SK-N-SH (cell line): ENCODE measurements at regions not wholly inside any gene's neighbourhood (a gene's known extent, or its start where the extent isn't known, plus 50 kb on each side); places are given as distances from the start of the nearest gene placed in this dataset.

Experiments used
- CTCF ChIA-PET: fragments of 300-600, 350-600 bp; formaldehyde crosslinking; extraction: SDS; loops from one replicate; lab custom pipeline; 2021; lab: Yijun Ruan, JAX
- POLR2A ChIA-PET: fragments of 350-600 bp; sonication (Branson Sonifier 250); formaldehyde crosslinking; extraction: SDS; loops from one replicate; lab custom pipeline; 2020; ENCODE audit warnings: antibody characterized with exemption, inconsistent platforms; lab: Yijun Ruan, JAX
- DNase-seq: peaks from one replicate; pipeline ENCODE4 v3.0.0; 2012
- H2AFZ ChIP-seq: fragments of 200-600 bp; sonication (generic); 2 replicates; pipeline ENCODE4 v1.8.1; 2016; ENCODE audit warnings: antibody characterized with exemption, mild to moderate bottlenecking, low read depth
- H3F3A ChIP-seq: fragments of 200-600 bp; sonication (generic); replicated peaks from 2 replicates; pipeline ENCODE3; 2016; ENCODE audit warnings: antibody characterized with exemption, mild to moderate bottlenecking; ENCODE audit not compliant: insufficient read depth
- H3K27ac ChIP-seq, 2 experiments: fragments of 200-500 bp in 1 of 2; fragments of 200-600 bp in 1 of 2; sonication (Bioruptor generic) in 1 of 2; sonication (generic), shearing (Covaris generic) in 1 of 2; 2 replicates each; pipeline versions ENCODE4 v1.5.1 to v1.6.1; 2014 to 2016; ENCODE audit warnings: low read depth in 2 of 2, inconsistent platforms in 1 of 2, low read length in 1 of 2, mild to moderate bottlenecking in 1 of 2, mixed read lengths in 1 of 2
- H3K27me3 ChIP-seq: fragments of 200-600 bp; sonication (generic), shearing (Covaris generic); 2 replicates; pipeline ENCODE4 v1.6.1; 2016; ENCODE audit warnings: mixed run types; ENCODE audit not compliant: insufficient read depth
- H3K36me3 ChIP-seq, 2 experiments: fragments of 200-500 bp in 1 of 2; fragments of 200-600 bp in 1 of 2; sonication (Bioruptor generic) in 1 of 2; sonication (generic) in 1 of 2; replicated peaks in 1 of 2; 2 replicates each; pipeline versions ENCODE3 to v1.5.1; 2014 to 2016; ENCODE audit warnings: low read length in 1 of 2, mild to moderate bottlenecking in 1 of 2; ENCODE audit not compliant: insufficient read depth in 2 of 2, control insufficient read depth in 1 of 2
- H3K4me1 ChIP-seq, 2 experiments: fragments of 200-500 bp in 1 of 2; fragments of 200-600 bp in 1 of 2; sonication (Bioruptor generic) in 1 of 2; sonication (generic), shearing (Covaris generic) in 1 of 2; 2 replicates each; pipeline versions ENCODE4 v1.5.1 to v1.6.1; 2014 to 2016; ENCODE audit warnings: low read depth in 1 of 2, low read length in 1 of 2, mixed run types in 1 of 2; ENCODE audit not compliant: insufficient read depth in 2 of 2, control insufficient read depth in 1 of 2
- H3K4me2 ChIP-seq: fragments of 200-600 bp; sonication (generic), shearing (Covaris generic); 2 replicates; pipeline ENCODE4 v1.6.1; 2017; ENCODE audit warnings: mixed run types
- H3K4me3 ChIP-seq, 2 experiments: fragments of 200-500 bp in 1 of 2; fragments of 200-600 bp in 1 of 2; sonication (Bioruptor generic) in 1 of 2; sonication (generic), shearing (Covaris generic) in 1 of 2; 2 replicates each; pipeline versions ENCODE4 v1.5.1 to v1.8.1; 2014 to 2016; ENCODE audit warnings: low read depth in 2 of 2, inconsistent platforms in 1 of 2, low read length in 1 of 2, mild to moderate bottlenecking in 1 of 2, mixed read lengths in 1 of 2, moderate library complexity in 1 of 2
- H3K79me2 ChIP-seq: fragments of 200-600 bp; sonication (generic); 2 replicates; pipeline ENCODE4 v1.8.1; 2017; ENCODE audit warnings: mild to moderate bottlenecking; ENCODE audit not compliant: insufficient read depth
- H3K9ac ChIP-seq: fragments of 200-600 bp; sonication (generic); 2 replicates; pipeline ENCODE4 v1.6.1; 2017; ENCODE audit warnings: mixed run types
- H3K9me2 ChIP-seq: fragments of 200-600 bp; sonication (generic); 2 replicates; pipeline ENCODE4 v1.6.1; 2017; ENCODE audit warnings: mixed run types
- H3K9me3 ChIP-seq: fragments of 200-600 bp; sonication (generic); 2 replicates; pipeline ENCODE4 v1.6.1; 2017; ENCODE audit warnings: mixed run types, mild to moderate bottlenecking, moderate library complexity
- H4K20me1 ChIP-seq: fragments of 200-600 bp; sonication (generic); 2 replicates; pipeline ENCODE4 v1.6.1; 2017; ENCODE audit warnings: mild to moderate bottlenecking, mixed run types; ENCODE audit not compliant: insufficient read depth
- EZH2phosphoT487 ChIP-seq: fragments of 200-600 bp; sonication (generic); IDR thresholded peaks from 2 replicates; pipeline ENCODE4 v1.6.1; 2017; ENCODE audit warnings: low read depth, mixed run types, mild to moderate bottlenecking, antibody characterized with exemption, moderate library complexity, borderline replicate concordance
- GATA2 ChIP-seq: sonication (generic); formaldehyde crosslinking; IDR thresholded peaks from 2 replicates; pipeline ENCODE4 v1.5.0; 2020; ENCODE audit warnings: mild to moderate bottlenecking, missing genetic modification reagents
- MEF2A ChIP-seq: IDR thresholded peaks from 2 replicates; pipeline ENCODE4 v1.4.0; 2012; ENCODE audit warnings: low read depth, borderline replicate concordance
- MXI1 ChIP-seq: IDR thresholded peaks from 2 replicates; pipeline ENCODE4 v1.6.1; 2012; ENCODE audit warnings: mild to moderate bottlenecking, low read depth, low read length, improper control_type of control experiment
- NRF1 ChIP-seq: IDR thresholded peaks from 2 replicates; pipeline ENCODE4 v1.6.1; 2012; ENCODE audit warnings: low read depth, mild to moderate bottlenecking, low read length
- RCOR1 ChIP-seq: fragments of 150-350 bp; IDR thresholded peaks from 2 replicates; pipeline ENCODE4 v1.6.1; 2017; ENCODE audit warnings: antibody characterized with exemption, low read length
- USF1 ChIP-seq: IDR thresholded peaks from 2 replicates; pipeline ENCODE4 v1.4.0; 2012; ENCODE audit warnings: low read depth, borderline replicate concordance
- WGBS: methylation state at CpG from one replicate; pipeline ENCODE4 v1.1.6; 2017; ENCODE audit warnings: low lambda C conversion rate; 5-methylcytosine and 5-hydroxymethylcytosine counted together
- TF ChIP-seq, protein P1 (sequence below): IDR thresholded peaks from 2 replicates; pipeline ENCODE4 v1.6.1; 2012; ENCODE audit warnings: mild to moderate bottlenecking, low read depth, low read length, moderate library complexity
- TF ChIP-seq, protein P2 (sequence below): fragments of 150-350 bp; IDR thresholded peaks from 2 replicates; pipeline ENCODE4 v1.6.1; 2017; ENCODE audit warnings: antibody characterized with exemption, low read length, low read depth, borderline replicate concordance

DNA sequence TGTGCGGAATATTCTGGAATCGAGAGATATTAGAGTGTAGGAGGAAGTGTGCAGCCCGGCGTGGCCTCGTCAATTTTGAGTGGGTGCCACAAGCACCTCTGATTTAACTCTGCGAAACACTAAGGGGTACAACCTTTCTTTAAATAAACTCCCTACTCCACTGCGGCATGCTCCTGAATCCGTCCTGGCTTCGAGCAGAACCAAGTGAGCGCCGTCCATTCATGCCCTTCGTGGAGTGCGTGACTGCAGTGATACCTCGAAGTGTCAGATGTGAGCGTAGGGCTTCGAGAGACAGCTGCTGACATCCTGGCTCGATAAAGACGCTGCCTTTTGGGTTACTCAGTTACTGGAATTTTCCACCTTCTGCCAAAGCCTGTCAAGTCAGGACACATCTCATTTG lies 128.8 kb downstream of the FOXL1 start:
- H3K4me2 ChIP-seq, result no peak overlapping the region
- H3K79me2 ChIP-seq, result peaks cover 18% of the 10 kb centered on the region
- H3K9ac ChIP-seq, result no peak overlapping the region
- no peak for DNase-seq
- no peaks in the 10 kb centered on the region for H3K4me1 ChIP-seq
- TF ChIP-seq NRF1, result no peak
- TF ChIP-seq EZH2phosphoT487, result no peak
- TF ChIP-seq MEF2A, result no peak
- no peak overlapping the region for H3K27ac ChIP-seq
- no peaks in the 10 kb centered on the region for H3K27me3 ChIP-seq
- no peaks in the 10 kb centered on the region for H3K9me3 ChIP-seq
- WGBS, result 70% methylated on average over 18 of the region's 18 CpGs
- ChIA-PET CTCF (no interaction called here), POLR2A (no interaction called here)
- no peaks in the 10 kb centered on the region for H4K20me1 ChIP-seq
- peaks cover 7% of the 10 kb centered on the region for H3F3A ChIP-seq
- H3K36me3 ChIP-seq, result no peaks in the 10 kb centered on the region
- H3K9me2 ChIP-seq, result no peaks in the 10 kb centered on the region
- H3K4me3 ChIP-seq, result no peak overlapping the region
- H2AFZ ChIP-seq, result no peak overlapping the region

DNA sequence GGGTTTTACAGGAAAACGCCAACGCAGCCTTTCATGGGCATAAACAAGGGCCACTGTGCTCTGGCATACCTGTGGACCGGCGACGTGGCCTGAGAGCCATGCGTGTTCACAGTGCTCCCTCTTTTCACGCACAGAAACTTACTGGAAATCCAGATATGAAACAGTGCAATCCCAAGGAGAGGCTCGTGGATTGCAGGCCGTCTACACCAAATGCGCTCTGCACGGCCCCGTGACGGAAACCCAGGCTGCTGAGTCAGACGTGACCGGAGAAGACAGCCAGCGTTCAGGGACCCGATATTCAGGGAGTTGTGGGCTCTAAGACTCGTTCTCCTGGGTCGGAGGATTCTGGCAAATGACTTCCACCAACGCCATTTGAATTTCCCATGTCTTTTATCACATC lies 129.2 kb downstream of the FOXL1 start:
- H3K36me3 ChIP-seq, result no peaks in the 10 kb centered on the region
- no peaks in the 10 kb centered on the region for H3K9me3 ChIP-seq
- no peaks in the 10 kb centered on the region for H3K4me1 ChIP-seq
- H4K20me1 ChIP-seq, result no peaks in the 10 kb centered on the region
- TF ChIP-seq, protein P1, sequence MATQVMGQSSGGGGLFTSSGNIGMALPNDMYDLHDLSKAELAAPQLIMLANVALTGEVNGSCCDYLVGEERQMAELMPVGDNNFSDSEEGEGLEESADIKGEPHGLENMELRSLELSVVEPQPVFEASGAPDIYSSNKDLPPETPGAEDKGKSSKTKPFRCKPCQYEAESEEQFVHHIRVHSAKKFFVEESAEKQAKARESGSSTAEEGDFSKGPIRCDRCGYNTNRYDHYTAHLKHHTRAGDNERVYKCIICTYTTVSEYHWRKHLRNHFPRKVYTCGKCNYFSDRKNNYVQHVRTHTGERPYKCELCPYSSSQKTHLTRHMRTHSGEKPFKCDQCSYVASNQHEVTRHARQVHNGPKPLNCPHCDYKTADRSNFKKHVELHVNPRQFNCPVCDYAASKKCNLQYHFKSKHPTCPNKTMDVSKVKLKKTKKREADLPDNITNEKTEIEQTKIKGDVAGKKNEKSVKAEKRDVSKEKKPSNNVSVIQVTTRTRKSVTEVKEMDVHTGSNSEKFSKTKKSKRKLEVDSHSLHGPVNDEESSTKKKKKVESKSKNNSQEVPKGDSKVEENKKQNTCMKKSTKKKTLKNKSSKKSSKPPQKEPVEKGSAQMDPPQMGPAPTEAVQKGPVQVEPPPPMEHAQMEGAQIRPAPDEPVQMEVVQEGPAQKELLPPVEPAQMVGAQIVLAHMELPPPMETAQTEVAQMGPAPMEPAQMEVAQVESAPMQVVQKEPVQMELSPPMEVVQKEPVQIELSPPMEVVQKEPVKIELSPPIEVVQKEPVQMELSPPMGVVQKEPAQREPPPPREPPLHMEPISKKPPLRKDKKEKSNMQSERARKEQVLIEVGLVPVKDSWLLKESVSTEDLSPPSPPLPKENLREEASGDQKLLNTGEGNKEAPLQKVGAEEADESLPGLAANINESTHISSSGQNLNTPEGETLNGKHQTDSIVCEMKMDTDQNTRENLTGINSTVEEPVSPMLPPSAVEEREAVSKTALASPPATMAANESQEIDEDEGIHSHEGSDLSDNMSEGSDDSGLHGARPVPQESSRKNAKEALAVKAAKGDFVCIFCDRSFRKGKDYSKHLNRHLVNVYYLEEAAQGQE, result no peak
- TF ChIP-seq RCOR1, result no peak
- TF ChIP-seq, protein P2, sequence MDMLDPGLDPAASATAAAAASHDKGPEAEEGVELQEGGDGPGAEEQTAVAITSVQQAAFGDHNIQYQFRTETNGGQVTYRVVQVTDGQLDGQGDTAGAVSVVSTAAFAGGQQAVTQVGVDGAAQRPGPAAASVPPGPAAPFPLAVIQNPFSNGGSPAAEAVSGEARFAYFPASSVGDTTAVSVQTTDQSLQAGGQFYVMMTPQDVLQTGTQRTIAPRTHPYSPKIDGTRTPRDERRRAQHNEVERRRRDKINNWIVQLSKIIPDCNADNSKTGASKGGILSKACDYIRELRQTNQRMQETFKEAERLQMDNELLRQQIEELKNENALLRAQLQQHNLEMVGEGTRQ, result no peak
- no peak for TF ChIP-seq MXI1
- no peak for TF ChIP-seq GATA2
- TF ChIP-seq USF1, result no peak
- POLR2A ChIA-PET, result no interaction called here
- no peak overlapping the region for H3K4me3 ChIP-seq
- H3K9ac ChIP-seq, result no peak overlapping the region
- peak overlapping the region; percentile 25; the same call in 1 of the 2 replicates for H2AFZ ChIP-seq
- DNase-seq, result no peak
- WGBS, result 50% methylated on average over 18 of the region's 20 CpGs
- no peaks in the 10 kb centered on the region for H3K27me3 ChIP-seq
- CTCF ChIA-PET, result no interaction called here
- peaks cover 7% of the 10 kb centered on the region for H3F3A ChIP-seq
- H3K9me2 ChIP-seq, result no peaks in the 10 kb centered on the region
- H3K27ac ChIP-seq, result no peak overlapping the region
- H3K4me2 ChIP-seq, result no peak overlapping the region
- peaks cover 22% of the 10 kb centered on the region for H3K79me2 ChIP-seq
